ENCODE measurements at regions not wholly inside any gene's neighbourhood (a gene's known extent, or its start where the extent isn't known, plus 50 kb on each side); places are given as distances from the start of the nearest gene placed in this dataset.

- Histone ChIP-seq H3K27me3 (ENCODE audit: control insufficient read depth, extremely low read depth, insufficient read depth, low read length) (no peaks in the 10 kb centered on the region), H3K4me2 (ENCODE audit: control insufficient read depth, extremely low read depth, insufficient read depth, low read depth, low read length) (no peak overlapping the region), H3K4me3 (ENCODE audit: control insufficient read depth in 2 of 3, extremely low read depth in 1 of 3, insufficient read depth in 2 of 3, low read depth in 1 of 3, low read length in 3 of 3) (no peak overlapping the region), H3K27ac (ENCODE audit: control insufficient read depth, insufficient read depth, low read length) (no peak overlapping the region), H3K36me3 (ENCODE audit: control insufficient read depth in 2 of 2, extremely low read depth in 1 of 2, insufficient read depth in 2 of 2, low read length in 2 of 2) (no peaks in the 10 kb centered on the region), H3K4me1 (ENCODE audit: control insufficient read depth, extremely low read depth, insufficient read depth, low read length) (peaks cover 10% of the 10 kb centered on the region), H4K20me1 (ENCODE audit: control insufficient read depth, extremely low read depth, insufficient read depth, low read length) (no peaks in the 10 kb centered on the region), H2AFZ (ENCODE audit: control insufficient read depth, low read length) (no peak overlapping the region), H3K9ac (ENCODE audit: control insufficient read depth, extremely low read depth, insufficient read depth, low read length) (no peak overlapping the region), H3K9me1 (ENCODE audit: control insufficient read depth, extremely low read depth, insufficient read depth, low read length) (no peaks in the 10 kb centered on the region), H3K79me2 (ENCODE audit: control insufficient read depth, insufficient read depth, low read length) (no peaks in the 10 kb centered on the region), H3K9me3 (ENCODE audit: control insufficient read depth, low read depth, low read length) (no peaks in the 10 kb centered on the region)
- TF ChIP-seq CTCF (optimal IDR thresholded peaks at IDR 0.05 in 1 of 3, IDR thresholded peaks at IDR 0.05 in 1 of 3, conservative IDR thresholded peaks at IDR 0.05 in 1 of 3; ENCODE audit: extremely low read depth in 1 of 3, insufficient read depth in 2 of 3, low read length in 3 of 3): no peak
- no peak for TF ChIP-seq EZH2 (IDR thresholded peaks at IDR 0.05; ENCODE audit: low read length)
- FAIRE-seq: no peak
- DNase-seq (ENCODE audit: low read depth, low spot score): no peak
- dilution Hi-C loops (cut with MboI; ENCODE audit: extremely low pct_ligation_motif_present, low sequenced_read_pairs): no loop called here
Measured at GRCh38 chr4:98716796-98717195, 58.4 kb upstream of the TSPAN5 start.

GRCh38 chr4:98712607-98713006, 54.2 kb upstream of the TSPAN5 start:
- H3K9ac ChIP-seq (ENCODE audit: control insufficient read depth, extremely low read depth, insufficient read depth, low read length): no peak overlapping the region
- H3K36me3 ChIP-seq (ENCODE audit: control insufficient read depth in 2 of 2, extremely low read depth in 1 of 2, insufficient read depth in 2 of 2, low read length in 2 of 2): no peaks in the 10 kb centered on the region
- DNase-seq (ENCODE audit: low read depth, low spot score) (no peak), FAIRE-seq (no peak)
- H3K4me1 ChIP-seq (ENCODE audit: control insufficient read depth, extremely low read depth, insufficient read depth, low read length): peaks cover 3% of the 10 kb centered on the region
- H3K27ac ChIP-seq (ENCODE audit: control insufficient read depth, insufficient read depth, low read length): no peak overlapping the region
- TF ChIP-seq EZH2 (IDR thresholded peaks at IDR 0.05; ENCODE audit: low read length) (no peak), CTCF (optimal IDR thresholded peaks at IDR 0.05 in 1 of 3, IDR thresholded peaks at IDR 0.05 in 1 of 3, conservative IDR thresholded peaks at IDR 0.05 in 1 of 3; ENCODE audit: extremely low read depth in 1 of 3, insufficient read depth in 2 of 3, low read length in 3 of 3) (no peak)
- H2AFZ ChIP-seq (ENCODE audit: control insufficient read depth, low read length): no peak overlapping the region
- no peak overlapping the region for H3K4me2 ChIP-seq (ENCODE audit: control insufficient read depth, extremely low read depth, insufficient read depth, low read depth, low read length)
- no peaks in the 10 kb centered on the region for H4K20me1 ChIP-seq (ENCODE audit: control insufficient read depth, extremely low read depth, insufficient read depth, low read length)
- dilution Hi-C loops (cut with MboI; ENCODE audit: extremely low pct_ligation_motif_present, low sequenced_read_pairs): no loop called here
- no peaks in the 10 kb centered on the region for H3K79me2 ChIP-seq (ENCODE audit: control insufficient read depth, insufficient read depth, low read length)
- no peaks in the 10 kb centered on the region for H3K9me1 ChIP-seq (ENCODE audit: control insufficient read depth, extremely low read depth, insufficient read depth, low read length)
- H3K27me3 ChIP-seq (ENCODE audit: control insufficient read depth, extremely low read depth, insufficient read depth, low read length): no peaks in the 10 kb centered on the region
- no peak overlapping the region for H3K4me3 ChIP-seq (ENCODE audit: control insufficient read depth in 2 of 3, extremely low read depth in 1 of 3, insufficient read depth in 2 of 3, low read depth in 1 of 3, low read length in 3 of 3)
- H3K9me3 ChIP-seq (ENCODE audit: control insufficient read depth, low read depth, low read length): no peaks in the 10 kb centered on the region
